Rectal smooth muscle tissue (tissue), 1 donor: ENCODE measurements at regions not wholly inside any gene's neighbourhood (a gene's known extent, or its start where the extent isn't known, plus 50 kb on each side); places are given as distances from the start of the nearest gene placed in this dataset.
A peak's percentile ranks its signal among the peaks of the same experiment; 100 is the strongest.

ENCODE experiments used
- H3K27ac ChIP-seq: one replicate; pipeline ENCODE4 v1.7.0; 2013; ENCODE audit warnings: low read depth, low read length, inconsistent platforms
- H3K27me3 ChIP-seq: one replicate; pipeline ENCODE4 v1.7.0; 2013; ENCODE audit warnings: low read length; ENCODE audit not compliant: control insufficient read depth, insufficient read depth
- H3K36me3 ChIP-seq: one replicate; pipeline ENCODE4 v1.7.0; 2013; ENCODE audit warnings: low read length; ENCODE audit not compliant: control insufficient read depth, insufficient read depth
- H3K4me1 ChIP-seq: one replicate; pipeline ENCODE4 v1.7.0; 2013; ENCODE audit warnings: low read length; ENCODE audit not compliant: control insufficient read depth, insufficient read depth
- H3K4me3 ChIP-seq: one replicate; pipeline ENCODE4 v1.7.0; 2013; ENCODE audit warnings: low read length
- H3K9ac ChIP-seq: one replicate; pipeline ENCODE4 v1.7.0; 2013; ENCODE audit warnings: low read length

- H3K36me3 ChIP-seq = no peaks in the 10 kb centered on the region
- H3K27me3 ChIP-seq = no peaks in the 10 kb centered on the region
- peaks cover 19% of the 10 kb centered on the region for H3K4me1 ChIP-seq
- peak overlapping the region; percentile 76 for H3K27ac ChIP-seq
- peak overlapping the region; percentile 46 for H3K4me3 ChIP-seq
- H3K9ac ChIP-seq = no peak overlapping the region
Measured at GRCh38 chr6:146913842-146914488, 290.3 kb upstream of the STXBP5 start.

- Histone ChIP-seq H3K27ac (peak overlapping the region; percentile 76), H3K4me3 (peak overlapping the region; percentile 46), H3K4me1 (peaks cover 19% of the 10 kb centered on the region), H3K27me3 (no peaks in the 10 kb centered on the region), H3K9ac (no peak overlapping the region), H3K36me3 (no peaks in the 10 kb centered on the region)
Measured at GRCh38 chr6:146914489-146915483, 289.4 kb upstream of the STXBP5 start.

- Histone ChIP-seq H3K4me1 (peaks cover 19% of the 10 kb centered on the region), H3K36me3 (no peaks in the 10 kb centered on the region), H3K4me3 (no peak overlapping the region), H3K9ac (no peak overlapping the region), H3K27me3 (no peaks in the 10 kb centered on the region), H3K27ac (no peak overlapping the region)
Measured at GRCh38 chr6:146915671-146916127, 288.5 kb upstream of the STXBP5 start.

- no peak overlapping the region for H3K27ac ChIP-seq
- no peak overlapping the region for H3K9ac ChIP-seq
Measured at GRCh38 chr6:146916435-146917025, 287.7 kb upstream of the STXBP5 start.

GRCh38 chr6:146917182-146917581 lies 287.0 kb upstream of the STXBP5 start:
- Histone ChIP-seq H3K9ac (no peak overlapping the region), H3K4me1 (peaks cover 19% of the 10 kb centered on the region), H3K36me3 (no peaks in the 10 kb centered on the region), H3K27ac (no peak overlapping the region), H3K4me3 (no peak overlapping the region), H3K27me3 (no peaks in the 10 kb centered on the region)

More at GRCh38 chr6:146916435-146917025, 287.7 kb upstream of the STXBP5 start:
- Histone ChIP-seq H3K4me1 (peaks cover 19% of the 10 kb centered on the region), H3K36me3 (no peaks in the 10 kb centered on the region), H3K4me3 (no peak overlapping the region), H3K27me3 (no peaks in the 10 kb centered on the region)

GRCh38 chr6:146917979-146918378 lies 286.2 kb upstream of the STXBP5 start:
- no peak overlapping the region for H3K9ac ChIP-seq
- H3K27ac ChIP-seq = no peak overlapping the region

GRCh38 chr6:146919017-146919416 lies 285.2 kb upstream of the STXBP5 start:
- no peak overlapping the region for H3K4me3 ChIP-seq
- no peak overlapping the region for H3K9ac ChIP-seq
- peaks cover 10% of the 10 kb centered on the region for H3K4me1 ChIP-seq
- no peaks in the 10 kb centered on the region for H3K27me3 ChIP-seq
- H3K27ac ChIP-seq = no peak overlapping the region
- H3K36me3 ChIP-seq = no peaks in the 10 kb centered on the region

More at GRCh38 chr6:146917979-146918378, 286.2 kb upstream of the STXBP5 start:
- H3K4me1 ChIP-seq = peaks cover 18% of the 10 kb centered on the region
- no peaks in the 10 kb centered on the region for H3K36me3 ChIP-seq
- H3K27me3 ChIP-seq = no peaks in the 10 kb centered on the region
- no peak overlapping the region for H3K4me3 ChIP-seq

- H3K27ac ChIP-seq = no peak overlapping the region
Measured at GRCh38 chr6:146923205-146923833, 280.9 kb upstream of the STXBP5 start.

GRCh38 chr6:146925846-146926245 lies 278.4 kb upstream of the STXBP5 start:
- Histone ChIP-seq H3K9ac (no peak overlapping the region), H3K4me1 (no peaks in the 10 kb centered on the region), H3K36me3 (no peaks in the 10 kb centered on the region), H3K27ac (no peak overlapping the region), H3K27me3 (no peaks in the 10 kb centered on the region), H3K4me3 (no peak overlapping the region)

More at GRCh38 chr6:146923205-146923833, 280.9 kb upstream of the STXBP5 start:
- Histone ChIP-seq H3K27me3 (no peaks in the 10 kb centered on the region), H3K9ac (no peak overlapping the region), H3K4me1 (no peaks in the 10 kb centered on the region), H3K4me3 (no peak overlapping the region), H3K36me3 (no peaks in the 10 kb centered on the region)

- H3K27ac ChIP-seq = no peak overlapping the region
- no peak overlapping the region for H3K4me3 ChIP-seq
- H3K27me3 ChIP-seq = no peaks in the 10 kb centered on the region
- H3K36me3 ChIP-seq = no peaks in the 10 kb centered on the region
- no peak overlapping the region for H3K9ac ChIP-seq
- H3K4me1 ChIP-seq = no peaks in the 10 kb centered on the region
Measured at GRCh38 chr6:146928503-146928902, 275.7 kb upstream of the STXBP5 start.

- Histone ChIP-seq H3K27me3 (no peaks in the 10 kb centered on the region), H3K27ac (no peak overlapping the region), H3K9ac (no peak overlapping the region), H3K4me1 (no peaks in the 10 kb centered on the region), H3K36me3 (no peaks in the 10 kb centered on the region), H3K4me3 (no peak overlapping the region)
Measured at GRCh38 chr6:146931214-146931613, 273.0 kb upstream of the STXBP5 start.

GRCh38 chr6:146937316-146937715 lies 266.9 kb upstream of the STXBP5 start:
- Histone ChIP-seq H3K27ac (no peak overlapping the region), H3K9ac (no peak overlapping the region), H3K4me3 (no peak overlapping the region), H3K4me1 (no peaks in the 10 kb centered on the region), H3K36me3 (no peaks in the 10 kb centered on the region), H3K27me3 (no peaks in the 10 kb centered on the region)
